HL-60 (cell line): ENCODE measurements at regions not wholly inside any gene's neighbourhood (a gene's known extent, or its start where the extent isn't known, plus 50 kb on each side); places are given as distances from the start of the nearest gene placed in this dataset.

Experiments used
- DNase-seq, 2 experiments: peaks; one replicate each; pipeline ENCODE4 v3.0.0-alpha.2; 2010 to 2020; ENCODE audit warnings: low read depth in 1 of 2, low spot score in 1 of 2
- H3K27ac ChIP-seq: fragments of 250-450 bp; sonication (Bioruptor Pico); replicated peaks from 2 replicates; pipeline ENCODE4 v1.5.1; 2020; ENCODE audit warnings: mild to moderate bottlenecking, moderate library complexity
- H3K27me3 ChIP-seq: fragments of 250-450 bp; sonication (Bioruptor Pico); 2 replicates; pipeline ENCODE4 v1.5.1; 2021; ENCODE audit warnings: mild to moderate bottlenecking, moderate library complexity; ENCODE audit not compliant: insufficient read depth, poor library complexity, severe bottlenecking
- H3K4me3 ChIP-seq: replicated peaks from 2 replicates; pipeline ENCODE4 v1.5.1; 2011; ENCODE audit warnings: mild to moderate bottlenecking, control low read depth, low read length; ENCODE audit not compliant: insufficient read depth
- GABPA ChIP-seq: IDR thresholded peaks from 2 replicates; pipeline ENCODE4 v1.6.1; 2012; ENCODE audit warnings: low read depth
- POLR2AphosphoS5 ChIP-seq: IDR thresholded peaks from 2 replicates; pipeline ENCODE4 v1.6.1; 2012; ENCODE audit warnings: low read depth
- SPI1 ChIP-seq: IDR thresholded peaks from 2 replicates; pipeline ENCODE4 v1.6.1; 2012; ENCODE audit warnings: low read depth, mild to moderate bottlenecking, borderline replicate concordance
- TF ChIP-seq, protein P1 (sequence below): IDR thresholded peaks from 2 replicates; pipeline ENCODE4 v1.6.1; 2012; ENCODE audit warnings: low read depth; ENCODE audit not compliant: insufficient replicate concordance
- TF ChIP-seq, protein P2 (sequence below): IDR thresholded peaks from one replicate; pipeline ENCODE4 v1.5.1; 2011; ENCODE audit warnings: low read length, control low read depth, inconsistent platforms; ENCODE audit not compliant: insufficient read depth

DNA sequence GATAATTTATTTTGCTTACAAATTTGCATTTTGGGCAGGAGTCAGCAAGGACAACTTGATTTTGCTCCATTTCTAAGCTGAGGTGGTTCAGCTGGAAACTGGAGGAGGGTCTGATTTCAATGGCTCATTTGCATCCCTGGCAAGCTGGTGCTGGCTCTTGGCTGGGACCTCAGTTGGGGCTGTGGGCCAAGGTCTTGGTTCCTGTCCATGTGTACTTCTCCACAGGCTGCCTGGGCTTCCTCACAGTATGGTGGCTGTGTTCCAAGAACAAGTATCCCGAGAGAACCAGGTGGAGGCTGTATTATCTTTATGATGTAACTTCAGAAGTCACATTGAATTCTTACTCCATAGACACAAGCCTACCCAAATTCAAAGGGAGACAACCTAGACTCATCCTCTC, 77.0 kb upstream of the STX18 start:
- TF ChIP-seq, protein P1, sequence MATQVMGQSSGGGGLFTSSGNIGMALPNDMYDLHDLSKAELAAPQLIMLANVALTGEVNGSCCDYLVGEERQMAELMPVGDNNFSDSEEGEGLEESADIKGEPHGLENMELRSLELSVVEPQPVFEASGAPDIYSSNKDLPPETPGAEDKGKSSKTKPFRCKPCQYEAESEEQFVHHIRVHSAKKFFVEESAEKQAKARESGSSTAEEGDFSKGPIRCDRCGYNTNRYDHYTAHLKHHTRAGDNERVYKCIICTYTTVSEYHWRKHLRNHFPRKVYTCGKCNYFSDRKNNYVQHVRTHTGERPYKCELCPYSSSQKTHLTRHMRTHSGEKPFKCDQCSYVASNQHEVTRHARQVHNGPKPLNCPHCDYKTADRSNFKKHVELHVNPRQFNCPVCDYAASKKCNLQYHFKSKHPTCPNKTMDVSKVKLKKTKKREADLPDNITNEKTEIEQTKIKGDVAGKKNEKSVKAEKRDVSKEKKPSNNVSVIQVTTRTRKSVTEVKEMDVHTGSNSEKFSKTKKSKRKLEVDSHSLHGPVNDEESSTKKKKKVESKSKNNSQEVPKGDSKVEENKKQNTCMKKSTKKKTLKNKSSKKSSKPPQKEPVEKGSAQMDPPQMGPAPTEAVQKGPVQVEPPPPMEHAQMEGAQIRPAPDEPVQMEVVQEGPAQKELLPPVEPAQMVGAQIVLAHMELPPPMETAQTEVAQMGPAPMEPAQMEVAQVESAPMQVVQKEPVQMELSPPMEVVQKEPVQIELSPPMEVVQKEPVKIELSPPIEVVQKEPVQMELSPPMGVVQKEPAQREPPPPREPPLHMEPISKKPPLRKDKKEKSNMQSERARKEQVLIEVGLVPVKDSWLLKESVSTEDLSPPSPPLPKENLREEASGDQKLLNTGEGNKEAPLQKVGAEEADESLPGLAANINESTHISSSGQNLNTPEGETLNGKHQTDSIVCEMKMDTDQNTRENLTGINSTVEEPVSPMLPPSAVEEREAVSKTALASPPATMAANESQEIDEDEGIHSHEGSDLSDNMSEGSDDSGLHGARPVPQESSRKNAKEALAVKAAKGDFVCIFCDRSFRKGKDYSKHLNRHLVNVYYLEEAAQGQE: no peak
- TF ChIP-seq SPI1 (no peak), POLR2AphosphoS5 (no peak), GABPA (no peak)
- TF ChIP-seq, protein P2, sequence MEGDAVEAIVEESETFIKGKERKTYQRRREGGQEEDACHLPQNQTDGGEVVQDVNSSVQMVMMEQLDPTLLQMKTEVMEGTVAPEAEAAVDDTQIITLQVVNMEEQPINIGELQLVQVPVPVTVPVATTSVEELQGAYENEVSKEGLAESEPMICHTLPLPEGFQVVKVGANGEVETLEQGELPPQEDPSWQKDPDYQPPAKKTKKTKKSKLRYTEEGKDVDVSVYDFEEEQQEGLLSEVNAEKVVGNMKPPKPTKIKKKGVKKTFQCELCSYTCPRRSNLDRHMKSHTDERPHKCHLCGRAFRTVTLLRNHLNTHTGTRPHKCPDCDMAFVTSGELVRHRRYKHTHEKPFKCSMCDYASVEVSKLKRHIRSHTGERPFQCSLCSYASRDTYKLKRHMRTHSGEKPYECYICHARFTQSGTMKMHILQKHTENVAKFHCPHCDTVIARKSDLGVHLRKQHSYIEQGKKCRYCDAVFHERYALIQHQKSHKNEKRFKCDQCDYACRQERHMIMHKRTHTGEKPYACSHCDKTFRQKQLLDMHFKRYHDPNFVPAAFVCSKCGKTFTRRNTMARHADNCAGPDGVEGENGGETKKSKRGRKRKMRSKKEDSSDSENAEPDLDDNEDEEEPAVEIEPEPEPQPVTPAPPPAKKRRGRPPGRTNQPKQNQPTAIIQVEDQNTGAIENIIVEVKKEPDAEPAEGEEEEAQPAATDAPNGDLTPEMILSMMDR: no peak
- Histone ChIP-seq H3K4me3 (no peak overlapping the region), H3K27ac (no peak overlapping the region), H3K27me3 (no peaks in the 10 kb centered on the region)
- DNase-seq: no peak

DNA sequence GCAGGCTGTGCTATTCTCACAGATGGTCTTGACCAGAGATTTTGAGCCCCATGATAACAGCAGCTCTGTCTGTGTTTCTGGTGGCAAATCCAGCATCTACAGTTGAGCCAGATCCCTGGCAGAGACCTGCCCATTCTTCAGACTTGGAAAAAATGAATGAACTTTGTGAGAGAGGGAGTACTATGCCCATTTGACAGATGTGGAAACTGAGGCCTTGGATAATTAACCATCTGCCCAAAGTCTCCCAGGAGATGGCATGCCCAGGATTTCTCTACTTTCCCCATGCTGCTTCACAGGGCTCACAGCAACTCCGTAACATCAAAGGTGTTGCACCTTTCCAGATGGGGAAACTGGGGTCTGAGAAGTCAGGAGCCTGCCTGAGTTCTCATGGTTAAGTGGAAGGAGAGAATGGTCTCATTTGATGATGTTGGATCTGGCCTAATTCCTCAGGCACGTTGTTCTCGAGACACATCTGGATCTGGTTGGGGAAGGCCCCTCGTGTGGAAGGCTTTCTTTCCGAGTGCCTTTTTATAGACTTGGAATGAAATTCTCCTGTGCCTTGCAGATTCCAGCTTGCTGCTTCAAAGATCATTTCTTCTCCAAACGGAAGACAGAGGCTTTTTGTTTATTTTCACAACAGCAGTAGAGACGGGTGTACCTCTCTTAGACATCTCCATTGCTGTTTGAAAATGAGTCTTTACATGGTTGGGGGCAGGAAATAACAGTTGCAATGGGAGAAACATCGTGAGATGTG, 73.3 kb upstream of the STX18 start:
- H3K4me3 ChIP-seq: no peak overlapping the region
- no peaks in the 10 kb centered on the region for H3K27me3 ChIP-seq
- TF ChIP-seq POLR2AphosphoS5 (no peak), SPI1 (no peak), GABPA (no peak)
- TF ChIP-seq, protein P1: no peak
- TF ChIP-seq, protein P2: no peak
- no peak for DNase-seq
- no peak overlapping the region for H3K27ac ChIP-seq

DNA sequence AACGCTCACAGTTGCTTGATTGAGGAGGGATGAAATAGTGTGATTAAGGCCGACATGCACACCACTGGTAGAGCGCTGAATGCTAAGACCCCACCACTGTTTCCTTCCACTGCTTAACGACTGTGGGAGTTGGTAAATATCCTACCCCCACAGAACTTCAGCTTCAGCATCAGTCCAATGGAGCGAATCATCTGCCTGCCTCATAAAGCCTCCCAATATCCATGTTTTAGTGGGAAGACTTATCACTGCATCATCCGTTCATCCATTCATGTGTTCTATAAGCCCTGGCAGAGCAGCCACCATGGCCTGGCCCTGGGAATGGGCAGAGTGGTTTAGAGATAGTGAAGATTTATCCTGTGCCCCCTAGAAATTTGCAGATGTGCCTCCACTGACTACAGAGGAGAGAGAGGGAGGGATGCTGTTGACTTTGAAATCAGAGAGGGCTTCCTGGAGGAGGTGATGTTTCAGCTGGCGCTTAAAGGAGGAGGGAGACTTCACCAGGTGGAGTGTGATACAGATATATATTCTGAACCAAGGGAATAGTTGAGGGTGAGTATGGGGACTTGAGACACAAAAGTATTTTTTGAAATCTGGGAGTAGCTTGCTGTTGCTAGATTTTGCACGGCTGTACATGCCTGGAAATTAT, 71.9 kb upstream of the STX18 start:
- H3K27me3 ChIP-seq: no peaks in the 10 kb centered on the region
- H3K4me3 ChIP-seq: no peak overlapping the region
- no peak overlapping the region for H3K27ac ChIP-seq
- TF ChIP-seq SPI1 (no peak), GABPA (no peak), POLR2AphosphoS5 (no peak)
- TF ChIP-seq, protein P1: no peak
- TF ChIP-seq, protein P2: no peak
- DNase-seq: no peak
